Colonic mucosa (tissue), 4 donors: ENCODE measurements at regions not wholly inside any gene's neighbourhood (a gene's known extent, or its start where the extent isn't known, plus 50 kb on each side); places are given as distances from the start of the nearest gene placed in this dataset.

Experiments
- DNase-seq: peaks from one replicate; pipeline ENCODE4 v3.0.0-alpha.2; 2020
- H3K27ac ChIP-seq: fragments of 200-600 bp; one replicate; pipeline ENCODE4 v1.8.0; 2021
- H3K27me3 ChIP-seq: fragments of 200-600 bp; one replicate; pipeline ENCODE4 v1.8.0; 2021
- H3K36me3 ChIP-seq: fragments of 200-600 bp; one replicate; pipeline ENCODE4 v1.8.0; 2021
- H3K4me1 ChIP-seq: fragments of 200-600 bp; one replicate; pipeline ENCODE4 v1.8.0; 2021; ENCODE audit warnings: mild to moderate bottlenecking
- H3K4me3 ChIP-seq: fragments of 200-600 bp; one replicate; pipeline ENCODE4 v1.8.0; 2021
- H3K9ac ChIP-seq, 2 donors: one replicate each; pipeline ENCODE4 v1.7.0; 2013; ENCODE audit warnings: control low read depth in 2 of 2, low read depth in 2 of 2, low read length in 2 of 2
- H3K9me3 ChIP-seq: fragments of 200-600 bp; one replicate; pipeline ENCODE4 v1.8.0; 2021
- intact Hi-C: fragments of 100-400 bp; cut with DNase I; formaldehyde crosslinking; loops from one replicate; pipeline ENCODE4 v1.14.1; 2022
- TF ChIP-seq, protein P1 (sequence below): fragments of 200-600 bp; IDR thresholded peaks from one replicate; pipeline ENCODE4 v1.8.0; 2022; ENCODE audit warnings: antibody characterized with exemption, mild to moderate bottlenecking
- donor health status: healthy.
- donor health status: DM: no; HTN: no; CAD: no.
- donor health status: DM: no; HTN: no; CAD: no.

- DNase-seq, result no peak
- no peak overlapping the region for H3K4me3 ChIP-seq
Observed at GRCh38 chr14:47826809-47827208, 151.4 kb upstream of the MDGA2 start.

DNA sequence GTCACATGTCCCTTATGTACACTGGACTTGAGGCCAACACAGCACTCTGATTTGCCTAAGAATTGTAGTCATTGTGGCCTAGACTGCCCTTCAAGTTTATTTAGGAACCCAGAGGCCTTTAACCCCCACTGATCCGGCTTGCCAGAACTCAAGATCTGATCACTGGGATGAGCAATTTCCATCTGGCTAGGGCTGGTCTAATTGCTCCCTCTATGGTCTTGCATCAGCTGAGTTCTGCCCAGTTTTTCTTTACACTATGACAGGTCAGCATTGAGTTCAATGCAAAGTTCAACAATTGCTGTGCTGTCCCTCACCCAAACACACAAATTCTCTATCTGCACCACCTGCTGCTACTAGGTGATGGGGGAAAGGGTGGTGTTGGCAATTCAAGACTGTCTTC lies 146.9 kb upstream of the MDGA2 start:
- H3K27ac ChIP-seq, result no peak overlapping the region
- H3K4me1 ChIP-seq, result no peaks in the 10 kb centered on the region
- no peaks in the 10 kb centered on the region for H3K9me3 ChIP-seq
- no peaks in the 10 kb centered on the region for H3K36me3 ChIP-seq
- no peaks in the 10 kb centered on the region for H3K27me3 ChIP-seq
- TF ChIP-seq, protein P1, sequence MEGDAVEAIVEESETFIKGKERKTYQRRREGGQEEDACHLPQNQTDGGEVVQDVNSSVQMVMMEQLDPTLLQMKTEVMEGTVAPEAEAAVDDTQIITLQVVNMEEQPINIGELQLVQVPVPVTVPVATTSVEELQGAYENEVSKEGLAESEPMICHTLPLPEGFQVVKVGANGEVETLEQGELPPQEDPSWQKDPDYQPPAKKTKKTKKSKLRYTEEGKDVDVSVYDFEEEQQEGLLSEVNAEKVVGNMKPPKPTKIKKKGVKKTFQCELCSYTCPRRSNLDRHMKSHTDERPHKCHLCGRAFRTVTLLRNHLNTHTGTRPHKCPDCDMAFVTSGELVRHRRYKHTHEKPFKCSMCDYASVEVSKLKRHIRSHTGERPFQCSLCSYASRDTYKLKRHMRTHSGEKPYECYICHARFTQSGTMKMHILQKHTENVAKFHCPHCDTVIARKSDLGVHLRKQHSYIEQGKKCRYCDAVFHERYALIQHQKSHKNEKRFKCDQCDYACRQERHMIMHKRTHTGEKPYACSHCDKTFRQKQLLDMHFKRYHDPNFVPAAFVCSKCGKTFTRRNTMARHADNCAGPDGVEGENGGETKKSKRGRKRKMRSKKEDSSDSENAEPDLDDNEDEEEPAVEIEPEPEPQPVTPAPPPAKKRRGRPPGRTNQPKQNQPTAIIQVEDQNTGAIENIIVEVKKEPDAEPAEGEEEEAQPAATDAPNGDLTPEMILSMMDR, result no peak
- intact Hi-C loops, result no loop called here
- DNase-seq, result no peak
- H3K4me3 ChIP-seq, result no peak overlapping the region
- H3K9ac ChIP-seq, result no peak overlapping the region

More at GRCh38 chr14:47826809-47827208, 151.4 kb upstream of the MDGA2 start:
- Histone ChIP-seq H3K4me1 (no peaks in the 10 kb centered on the region), H3K9me3 (no peaks in the 10 kb centered on the region), H3K9ac (no peak overlapping the region), H3K27ac (no peak overlapping the region), H3K36me3 (no peaks in the 10 kb centered on the region), H3K27me3 (no peaks in the 10 kb centered on the region)
- intact Hi-C loops, result no loop called here
- TF ChIP-seq, protein P1, result no peak

DNA sequence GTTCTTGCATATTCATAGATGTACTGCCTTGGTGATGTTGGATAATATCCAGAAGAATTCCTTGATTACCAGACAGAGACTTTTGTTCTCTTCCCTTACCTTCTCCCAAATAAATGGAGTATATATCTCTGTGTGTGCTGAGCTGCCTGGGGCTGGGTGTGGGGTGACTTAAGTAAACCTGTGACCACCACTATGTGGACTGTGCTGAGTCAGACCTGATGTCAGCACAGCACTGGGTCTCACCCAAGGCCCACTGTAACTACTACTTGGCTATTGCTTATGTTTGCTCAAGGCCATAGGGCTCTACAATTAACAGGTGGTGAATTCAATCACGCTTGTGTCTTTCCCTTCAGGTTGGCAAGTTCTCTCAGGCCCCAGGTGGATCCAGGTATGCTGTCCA lies 145.7 kb upstream of the MDGA2 start:
- Histone ChIP-seq H3K4me3 (no peak overlapping the region), H3K27me3 (no peaks in the 10 kb centered on the region), H3K36me3 (no peaks in the 10 kb centered on the region), H3K9ac (no peak overlapping the region), H3K27ac (no peak overlapping the region), H3K4me1 (no peaks in the 10 kb centered on the region), H3K9me3 (no peaks in the 10 kb centered on the region)
- intact Hi-C loops, result no loop called here
- TF ChIP-seq, protein P1, result no peak
- DNase-seq, result no peak

- Histone ChIP-seq H3K36me3 (no peaks in the 10 kb centered on the region), H3K27me3 (no peaks in the 10 kb centered on the region), H3K9me3 (no peaks in the 10 kb centered on the region), H3K4me1 (no peaks in the 10 kb centered on the region), H3K4me3 (no peak overlapping the region), H3K9ac (no peak overlapping the region), H3K27ac (no peak overlapping the region)
- intact Hi-C loops, result no loop called here
- TF ChIP-seq, protein P1, result no peak
- no peak for DNase-seq
Observed at GRCh38 chr14:47790477-47790876, 115.1 kb upstream of the MDGA2 start.

GRCh38 chr14:47785058-47785457 lies 109.7 kb upstream of the MDGA2 start:
- Histone ChIP-seq H3K9me3 (no peaks in the 10 kb centered on the region), H3K36me3 (no peaks in the 10 kb centered on the region), H3K9ac (no peak overlapping the region), H3K27ac (no peak overlapping the region), H3K27me3 (no peaks in the 10 kb centered on the region), H3K4me1 (no peaks in the 10 kb centered on the region), H3K4me3 (no peak overlapping the region)
- intact Hi-C loops, result no loop called here
- TF ChIP-seq, protein P1, result no peak
- no peak for DNase-seq

DNA sequence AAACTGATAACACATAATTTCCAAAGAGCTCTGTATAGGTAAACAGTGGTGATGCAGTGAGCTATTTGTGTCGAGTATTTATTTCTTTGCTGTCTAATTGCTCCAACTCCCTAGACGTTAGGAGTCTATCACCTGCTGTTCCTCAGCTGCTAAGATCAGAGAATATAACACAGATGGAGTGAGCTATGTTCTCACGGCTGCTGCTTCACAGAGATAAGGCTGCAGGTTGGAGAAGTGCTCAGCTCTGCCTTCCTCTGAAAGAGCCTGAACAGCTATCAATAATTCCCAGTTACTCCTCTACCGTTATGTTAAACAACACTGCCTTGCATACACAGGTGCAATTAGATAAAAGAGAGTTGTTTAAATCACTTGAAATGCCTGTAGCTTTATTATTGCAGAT lies 103.2 kb upstream of the MDGA2 start:
- H3K36me3 ChIP-seq, result no peaks in the 10 kb centered on the region
- intact Hi-C loops, result no loop called here
- TF ChIP-seq, protein P1, result no peak
- no peak overlapping the region for H3K4me3 ChIP-seq
- no peaks in the 10 kb centered on the region for H3K27me3 ChIP-seq
- H3K27ac ChIP-seq, result no peak overlapping the region
- no peak overlapping the region for H3K9ac ChIP-seq
- no peaks in the 10 kb centered on the region for H3K9me3 ChIP-seq
- DNase-seq, result no peak
- H3K4me1 ChIP-seq, result no peaks in the 10 kb centered on the region
